GM12864 (cell line): ENCODE measurements at regions not wholly inside any gene's neighbourhood (a gene's known extent, or its start where the extent isn't known, plus 50 kb on each side); places are given as distances from the start of the nearest gene placed in this dataset.

Experiments
- DNase-seq: peaks from one replicate; pipeline ENCODE4 v3.0.0-alpha.2; 2011; ENCODE audit warnings: low read depth
- H3K4me3 ChIP-seq: 2 replicates; pipeline ENCODE4 v1.5.1; 2011; ENCODE audit warnings: mild to moderate bottlenecking, low read depth, low read length, control low read depth
- CTCF ChIP-seq: IDR thresholded peaks from 2 replicates; pipeline ENCODE4 v1.5.1; 2011; ENCODE audit warnings: low read depth, mild to moderate bottlenecking, moderate library complexity, low read length, control low read depth, inconsistent platforms; ENCODE audit errors: missing control alignments

DNA sequence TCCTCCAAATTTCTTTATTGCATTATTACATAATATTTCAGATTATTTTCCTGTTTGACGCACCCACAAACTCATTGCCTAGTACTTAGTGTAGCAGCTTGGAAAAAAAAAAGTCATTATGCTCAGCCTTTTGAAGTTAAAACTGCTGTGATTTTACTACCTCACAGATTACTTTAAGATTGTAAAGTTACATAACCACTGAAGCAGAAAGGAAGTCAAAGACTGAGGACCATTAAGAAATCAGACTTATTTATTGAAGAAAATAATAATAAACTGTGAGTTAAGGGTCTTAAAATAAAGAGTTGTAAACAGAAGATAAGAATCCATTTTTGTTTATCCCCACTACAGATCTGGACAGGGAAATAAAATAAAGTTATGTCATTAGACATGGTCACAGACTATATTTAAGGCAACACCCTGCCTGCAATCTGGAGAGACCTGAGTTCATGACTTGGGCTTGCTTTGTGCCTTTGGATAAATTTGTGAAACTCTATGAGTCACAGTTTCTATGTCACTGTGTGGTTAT is 212.1 kb upstream of the ROBO2 start:
- no peak for TF ChIP-seq CTCF
- DNase-seq: no peak

GRCh38 chr3:76834657-76835056 is 205.2 kb upstream of the ROBO2 start:
- TF ChIP-seq CTCF: no peak
- H3K4me3 ChIP-seq: no peak overlapping the region
- no peak for DNase-seq

More for the DNA sequence above, 212.1 kb upstream of the ROBO2 start:
- no peak overlapping the region for H3K4me3 ChIP-seq

DNA sequence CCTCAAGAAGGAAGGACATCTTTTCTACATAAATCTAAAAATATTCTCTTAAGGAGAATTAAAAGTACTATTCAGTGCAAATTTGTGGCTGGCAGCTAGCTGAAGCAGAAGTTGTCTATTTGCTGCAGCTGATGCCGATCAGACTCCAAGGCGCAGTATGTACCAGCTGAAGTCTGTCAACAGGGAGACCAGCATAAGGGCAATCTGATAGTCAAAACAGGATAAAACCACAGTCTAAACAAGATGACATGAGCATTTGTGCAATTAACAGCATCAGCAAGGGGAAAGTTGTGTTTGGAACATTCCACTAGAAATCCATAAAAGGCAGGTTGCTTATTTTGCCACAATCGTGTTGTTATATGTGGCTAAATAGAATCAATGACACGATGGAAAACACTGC is 198.2 kb upstream of the ROBO2 start:
- no peak overlapping the region for H3K4me3 ChIP-seq
- TF ChIP-seq CTCF: no peak
- DNase-seq: no peak

- no peak for TF ChIP-seq CTCF
Measured at GRCh38 chr3:76842216-76842615, 197.7 kb upstream of the ROBO2 start.

DNA sequence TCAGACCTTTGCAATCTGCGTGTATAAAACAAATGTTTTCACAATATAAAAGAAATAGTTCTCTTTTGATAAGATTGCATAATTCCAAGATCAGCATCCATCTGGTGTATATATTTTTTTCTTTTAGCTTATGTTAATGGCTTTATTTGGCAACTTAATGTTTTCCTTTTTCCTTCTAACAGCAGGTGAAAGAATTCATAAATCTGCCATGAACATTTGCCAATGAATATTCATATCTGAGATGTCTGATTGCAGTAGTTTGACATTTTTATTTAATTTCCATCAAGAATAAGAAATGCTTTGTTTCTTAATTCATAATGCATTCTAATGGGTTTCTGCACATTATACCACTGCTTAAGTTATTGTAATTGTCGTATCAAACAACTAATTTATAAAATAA is 184.4 kb upstream of the ROBO2 start:
- TF ChIP-seq CTCF: no peak
- no peak for DNase-seq
- H3K4me3 ChIP-seq: no peak overlapping the region

More at GRCh38 chr3:76842216-76842615, 197.7 kb upstream of the ROBO2 start:
- no peak for DNase-seq
- no peak overlapping the region for H3K4me3 ChIP-seq

GRCh38 chr3:76859596-76859995 is 180.3 kb upstream of the ROBO2 start:
- no peak for TF ChIP-seq CTCF
- no peak overlapping the region for H3K4me3 ChIP-seq
- DNase-seq: no peak

GRCh38 chr3:76864355-76864754 is 175.5 kb upstream of the ROBO2 start:
- no peak for TF ChIP-seq CTCF
- H3K4me3 ChIP-seq: no peak overlapping the region
- DNase-seq: no peak
